ENCODE measurements at regions not wholly inside any gene's neighbourhood (a gene's known extent, or its start where the extent isn't known, plus 50 kb on each side); places are given as distances from the start of the nearest gene placed in this dataset.

DNA sequence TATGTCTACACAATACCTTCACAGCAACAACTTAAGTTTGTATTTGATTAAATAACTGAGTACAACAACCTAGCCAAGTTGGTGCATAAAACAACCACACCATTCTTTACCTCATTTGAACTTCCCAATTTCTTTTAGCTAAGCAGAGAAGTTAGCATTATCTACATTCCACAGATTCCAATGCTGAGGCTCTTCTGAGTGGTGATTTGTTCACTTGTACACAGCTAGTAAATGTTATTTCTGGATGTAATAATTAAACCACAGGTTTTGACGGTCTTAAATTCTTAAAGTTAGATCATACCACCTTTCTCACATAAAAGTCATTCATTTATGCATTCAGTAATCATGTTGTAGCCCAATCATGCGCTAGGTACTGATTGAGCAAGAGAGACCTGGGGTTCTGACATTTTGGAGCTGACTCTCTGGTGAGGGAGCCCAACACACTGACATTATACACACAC, 102.5 kb downstream of the SST start:
- H3K9me3 ChIP-seq (ENCODE audit: insufficient read depth, low read depth, low read length) = no peaks in the 10 kb centered on the region
- no peaks in the 10 kb centered on the region for H3K4me1 ChIP-seq (ENCODE audit: insufficient read depth, low read length, poor library complexity, severe bottlenecking)
- no peak overlapping the region for H3K4me3 ChIP-seq (ENCODE audit: low read length, poor library complexity, severe bottlenecking)
- H4K20me1 ChIP-seq (ENCODE audit: insufficient read depth, low read length, poor library complexity, severe bottlenecking) = no peaks in the 10 kb centered on the region
- no peak overlapping the region for H2AFZ ChIP-seq (ENCODE audit: low read length)
- H3K9me2 ChIP-seq (replicated peaks; ENCODE audit: low read depth, low read length) = no peaks in the 10 kb centered on the region
- TF ChIP-seq, protein P1, sequence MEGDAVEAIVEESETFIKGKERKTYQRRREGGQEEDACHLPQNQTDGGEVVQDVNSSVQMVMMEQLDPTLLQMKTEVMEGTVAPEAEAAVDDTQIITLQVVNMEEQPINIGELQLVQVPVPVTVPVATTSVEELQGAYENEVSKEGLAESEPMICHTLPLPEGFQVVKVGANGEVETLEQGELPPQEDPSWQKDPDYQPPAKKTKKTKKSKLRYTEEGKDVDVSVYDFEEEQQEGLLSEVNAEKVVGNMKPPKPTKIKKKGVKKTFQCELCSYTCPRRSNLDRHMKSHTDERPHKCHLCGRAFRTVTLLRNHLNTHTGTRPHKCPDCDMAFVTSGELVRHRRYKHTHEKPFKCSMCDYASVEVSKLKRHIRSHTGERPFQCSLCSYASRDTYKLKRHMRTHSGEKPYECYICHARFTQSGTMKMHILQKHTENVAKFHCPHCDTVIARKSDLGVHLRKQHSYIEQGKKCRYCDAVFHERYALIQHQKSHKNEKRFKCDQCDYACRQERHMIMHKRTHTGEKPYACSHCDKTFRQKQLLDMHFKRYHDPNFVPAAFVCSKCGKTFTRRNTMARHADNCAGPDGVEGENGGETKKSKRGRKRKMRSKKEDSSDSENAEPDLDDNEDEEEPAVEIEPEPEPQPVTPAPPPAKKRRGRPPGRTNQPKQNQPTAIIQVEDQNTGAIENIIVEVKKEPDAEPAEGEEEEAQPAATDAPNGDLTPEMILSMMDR (conservative IDR thresholded peaks at IDR 0.05; ENCODE audit: low read length) = no peak
- TF ChIP-seq EZH2phosphoT487 (IDR thresholded peaks at IDR 0.05; ENCODE audit: borderline replicate concordance) = no peak
- no peak overlapping the region for H3K4me2 ChIP-seq (ENCODE audit: low read depth, low read length, poor library complexity, severe bottlenecking)
- H3K9ac ChIP-seq (ENCODE audit: low read depth, low read length, poor library complexity, severe bottlenecking) = no peak overlapping the region
- no peaks in the 10 kb centered on the region for H3K36me3 ChIP-seq (ENCODE audit: insufficient read depth, low read length)
- no peaks in the 10 kb centered on the region for H3F3A ChIP-seq (ENCODE audit: low read depth)
- no peaks in the 10 kb centered on the region for H3K79me2 ChIP-seq (ENCODE audit: insufficient read depth, low read length)
- H3K27me3 ChIP-seq (ENCODE audit: insufficient read depth, low read length, poor library complexity, severe bottlenecking) = no peaks in the 10 kb centered on the region

DNA sequence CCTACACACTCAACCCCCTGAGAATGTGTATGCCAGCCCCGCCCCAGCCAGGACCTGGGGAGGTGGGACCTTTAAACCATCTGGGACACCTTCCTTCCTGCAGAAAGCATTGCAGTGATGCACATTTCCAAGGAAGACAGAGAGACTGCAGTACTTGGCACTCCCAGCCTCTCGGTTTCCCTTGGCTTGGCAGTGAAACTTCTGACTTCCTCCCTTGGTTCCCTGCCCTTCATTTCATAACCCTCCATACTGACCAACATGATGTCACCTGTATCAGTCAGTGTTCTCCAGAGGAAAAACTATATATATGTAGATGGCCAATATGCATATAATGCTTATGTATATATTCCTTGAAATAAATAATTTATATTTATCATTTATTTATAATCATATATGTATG, 103.2 kb downstream of the SST start:
- Histone ChIP-seq H4K20me1 (ENCODE audit: insufficient read depth, low read length, poor library complexity, severe bottlenecking) (no peaks in the 10 kb centered on the region), H2AFZ (ENCODE audit: low read length) (no peak overlapping the region), H3K36me3 (ENCODE audit: insufficient read depth, low read length) (no peaks in the 10 kb centered on the region), H3K4me2 (ENCODE audit: low read depth, low read length, poor library complexity, severe bottlenecking) (no peak overlapping the region), H3F3A (ENCODE audit: low read depth) (no peaks in the 10 kb centered on the region), H3K27me3 (ENCODE audit: insufficient read depth, low read length, poor library complexity, severe bottlenecking) (no peaks in the 10 kb centered on the region), H3K79me2 (ENCODE audit: insufficient read depth, low read length) (no peaks in the 10 kb centered on the region), H3K9me2 (replicated peaks; ENCODE audit: low read depth, low read length) (no peaks in the 10 kb centered on the region), H3K4me3 (ENCODE audit: low read length, poor library complexity, severe bottlenecking) (no peak overlapping the region), H3K9ac (ENCODE audit: low read depth, low read length, poor library complexity, severe bottlenecking) (no peak overlapping the region), H3K9me3 (ENCODE audit: insufficient read depth, low read depth, low read length) (no peaks in the 10 kb centered on the region), H3K4me1 (ENCODE audit: insufficient read depth, low read length, poor library complexity, severe bottlenecking) (no peaks in the 10 kb centered on the region)
- TF ChIP-seq, protein P1 (conservative IDR thresholded peaks at IDR 0.05; ENCODE audit: low read length) = no peak
- no peak for TF ChIP-seq EZH2phosphoT487 (IDR thresholded peaks at IDR 0.05; ENCODE audit: borderline replicate concordance)

DNA sequence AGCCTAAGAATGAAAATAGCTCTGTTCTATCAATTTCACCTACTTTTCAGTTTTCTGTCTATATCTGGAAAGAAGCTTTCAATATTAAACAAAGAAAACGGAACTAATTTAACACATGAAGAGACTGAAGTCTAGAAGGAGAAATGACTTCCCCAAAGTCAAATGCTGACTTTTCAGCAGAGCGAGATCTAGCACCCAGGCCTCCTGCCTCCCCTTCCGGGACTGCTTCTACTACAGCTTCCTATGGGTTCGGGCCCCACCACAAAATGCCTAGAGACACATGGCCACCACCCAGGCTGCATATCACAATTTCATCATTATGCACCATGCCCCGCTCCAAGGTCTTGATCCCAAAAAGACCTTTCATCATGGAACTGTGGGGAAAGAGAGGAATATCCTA, 104.5 kb downstream of the SST start:
- no peaks in the 10 kb centered on the region for H3K36me3 ChIP-seq (ENCODE audit: insufficient read depth, low read length)
- no peak overlapping the region for H3K4me3 ChIP-seq (ENCODE audit: low read length, poor library complexity, severe bottlenecking)
- no peaks in the 10 kb centered on the region for H3K79me2 ChIP-seq (ENCODE audit: insufficient read depth, low read length)
- H4K20me1 ChIP-seq (ENCODE audit: insufficient read depth, low read length, poor library complexity, severe bottlenecking) = no peaks in the 10 kb centered on the region
- H3F3A ChIP-seq (ENCODE audit: low read depth) = no peaks in the 10 kb centered on the region
- no peak overlapping the region for H2AFZ ChIP-seq (ENCODE audit: low read length)
- no peaks in the 10 kb centered on the region for H3K9me3 ChIP-seq (ENCODE audit: insufficient read depth, low read depth, low read length)
- TF ChIP-seq, protein P1 (conservative IDR thresholded peaks at IDR 0.05; ENCODE audit: low read length) = no peak
- TF ChIP-seq EZH2phosphoT487 (IDR thresholded peaks at IDR 0.05; ENCODE audit: borderline replicate concordance) = no peak
- no peaks in the 10 kb centered on the region for H3K27me3 ChIP-seq (ENCODE audit: insufficient read depth, low read length, poor library complexity, severe bottlenecking)
- no peak overlapping the region for H3K4me2 ChIP-seq (ENCODE audit: low read depth, low read length, poor library complexity, severe bottlenecking)
- H3K4me1 ChIP-seq (ENCODE audit: insufficient read depth, low read length, poor library complexity, severe bottlenecking) = no peaks in the 10 kb centered on the region
- H3K9ac ChIP-seq (ENCODE audit: low read depth, low read length, poor library complexity, severe bottlenecking) = no peak overlapping the region
- H3K9me2 ChIP-seq (replicated peaks; ENCODE audit: low read depth, low read length) = no peaks in the 10 kb centered on the region

Data from Loucy (cell line).